HEK293T (cell line): ENCODE measurements at regions not wholly inside any gene's neighbourhood (a gene's known extent, or its start where the extent isn't known, plus 50 kb on each side); places are given as distances from the start of the nearest gene placed in this dataset.

Experiments
- ARNT ChIP-seq: fragments of 450-650 bp; IDR thresholded peaks from 2 replicates; pipeline ENCODE4 v1.6.1; 2017; ENCODE audit warnings: mild to moderate bottlenecking
- BHLHE40 ChIP-seq: fragments of 450-650 bp; IDR thresholded peaks from 2 replicates; pipeline ENCODE4 v1.6.1; 2016; ENCODE audit warnings: mild to moderate bottlenecking, moderate library complexity, borderline replicate concordance
- ELF4 ChIP-seq: fragments of 450-650 bp; IDR thresholded peaks from 2 replicates; pipeline ENCODE4 v1.6.1; 2017; ENCODE audit warnings: antibody characterized with exemption
- FOXA1 ChIP-seq: fragments of 450-650 bp; IDR thresholded peaks from 2 replicates; pipeline ENCODE4 v1.6.1; 2016; ENCODE audit warnings: mild to moderate bottlenecking
- FOXK2 ChIP-seq: fragments of 450-650 bp; IDR thresholded peaks from 2 replicates; pipeline ENCODE4 v1.6.1; 2016; ENCODE audit warnings: mild to moderate bottlenecking
- FOXM1 ChIP-seq: fragments of 450-650 bp; IDR thresholded peaks from 2 replicates; pipeline ENCODE4 v1.6.1; 2017; ENCODE audit warnings: mild to moderate bottlenecking, borderline replicate concordance
- HDGF ChIP-seq: fragments of 450-650 bp; IDR thresholded peaks from 2 replicates; pipeline ENCODE4 v1.6.1; 2017; ENCODE audit warnings: antibody characterized with exemption, borderline replicate concordance
- L3MBTL2 ChIP-seq: fragments of 450-650 bp; conservative IDR thresholded peaks from 2 replicates; pipeline ENCODE4 v1.6.1; 2016; ENCODE audit warnings: mild to moderate bottlenecking
- LEF1 ChIP-seq: fragments of 450-650 bp; IDR thresholded peaks from 2 replicates; pipeline ENCODE4 v1.6.1; 2017; ENCODE audit warnings: mild to moderate bottlenecking, borderline replicate concordance
- NFRKB ChIP-seq: fragments of 450-650 bp; IDR thresholded peaks from 2 replicates; pipeline ENCODE4 v1.6.1; 2016; ENCODE audit warnings: mild to moderate bottlenecking, moderate library complexity
- SP1 ChIP-seq: fragments of 450-650 bp; IDR thresholded peaks from 2 replicates; pipeline ENCODE4 v1.6.1; 2017
- SUZ12 ChIP-seq: fragments of 450-650 bp; IDR thresholded peaks from 2 replicates; pipeline ENCODE4 v1.6.1; 2016; ENCODE audit warnings: mild to moderate bottlenecking
- TARDBP ChIP-seq: fragments of 450-650 bp; IDR thresholded peaks from 2 replicates; pipeline ENCODE4 v1.6.1; 2016
- ZNF384 ChIP-seq: fragments of 450-650 bp; IDR thresholded peaks from 2 replicates; pipeline ENCODE4 v1.6.1; 2016

GRCh38 chr18:59041296-59041695, 98.4 kb upstream of the SEC11C start:
- no peak for TF ChIP-seq SUZ12
- no peak for TF ChIP-seq BHLHE40
- no peak for TF ChIP-seq FOXM1
- no peak for TF ChIP-seq TARDBP
- no peak for TF ChIP-seq L3MBTL2
- TF ChIP-seq NFRKB: no peak
- no peak for TF ChIP-seq ZNF384
- no peak for TF ChIP-seq LEF1
- TF ChIP-seq FOXA1: no peak
- no peak for TF ChIP-seq ELF4
- no peak for TF ChIP-seq SP1
- TF ChIP-seq FOXK2: no peak
- TF ChIP-seq ARNT: no peak
- TF ChIP-seq HDGF: no peak
